ENCODE measurements at regions not wholly inside any gene's neighbourhood (a gene's known extent, or its start where the extent isn't known, plus 50 kb on each side); places are given as distances from the start of the nearest gene placed in this dataset.
A peak's percentile ranks its signal among the peaks of the same experiment; 100 is the strongest.
"Not testable (repeated sequence)": the region's sequence is repeated elsewhere in the genome, so short reads cannot be mapped to it uniquely, and the experiment has no call there.

DNA sequence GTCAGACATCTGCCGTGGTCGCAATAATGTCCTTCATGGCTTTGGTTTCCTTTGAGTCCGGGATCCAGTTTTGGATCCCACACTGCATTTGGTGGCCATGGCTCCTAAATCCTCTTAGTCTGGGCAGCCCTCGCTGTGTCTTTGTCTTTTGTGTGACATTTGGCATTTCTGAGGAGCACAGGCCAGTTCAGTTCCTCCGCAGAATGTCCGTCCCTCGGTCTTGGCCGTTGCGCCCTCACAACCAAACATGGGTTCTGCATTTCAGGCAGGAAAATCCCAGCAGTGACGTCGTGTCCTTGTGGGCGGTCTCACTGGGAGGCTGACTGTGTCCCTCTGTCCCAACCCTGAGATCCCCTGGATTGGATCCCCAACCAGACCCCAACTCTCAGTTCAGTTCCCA lies 172.9 kb upstream of the PPP1R26 start:
- Histone ChIP-seq H3K4me3 (ENCODE audit: low read depth, low read length) (no peak overlapping the region), H3K4me1 (ENCODE audit: control insufficient read depth, insufficient read depth, low read length) (no peaks in the 10 kb centered on the region), H3K9me3 (ENCODE audit: control insufficient read depth, insufficient read depth, low read length) (no peaks in the 10 kb centered on the region), H3K36me3 (ENCODE audit: control insufficient read depth, insufficient read depth, low read length) (no peaks in the 10 kb centered on the region), H3K9ac (ENCODE audit: low read depth, low read length) (no peak overlapping the region), H3K27me3 (ENCODE audit: control insufficient read depth, insufficient read depth, low read length) (no peaks in the 10 kb centered on the region)

DNA sequence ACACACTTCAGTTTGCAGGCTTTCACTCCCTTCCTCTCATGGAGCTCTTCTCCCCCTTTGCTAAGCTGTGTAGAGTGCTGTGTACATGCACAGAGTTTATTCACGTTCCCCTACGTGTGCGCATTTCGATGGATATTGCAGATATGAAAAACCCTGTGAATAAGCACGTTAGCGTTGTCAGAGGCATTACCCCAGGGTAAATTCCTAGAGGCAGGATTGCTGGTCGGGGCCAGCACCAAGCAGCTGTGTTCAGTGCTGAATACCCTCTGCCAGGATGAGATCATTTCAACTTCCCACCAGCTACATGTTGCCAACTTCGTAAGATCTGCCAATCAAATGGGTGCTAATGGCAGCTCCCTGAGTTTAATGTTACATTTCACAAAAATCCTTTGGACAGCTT lies 172.3 kb upstream of the PPP1R26 start:
- Histone ChIP-seq H3K4me3 (ENCODE audit: low read depth, low read length) (no peak overlapping the region), H3K9ac (ENCODE audit: low read depth, low read length) (no peak overlapping the region), H3K36me3 (ENCODE audit: control insufficient read depth, insufficient read depth, low read length) (no peaks in the 10 kb centered on the region), H3K4me1 (ENCODE audit: control insufficient read depth, insufficient read depth, low read length) (no peaks in the 10 kb centered on the region), H3K9me3 (ENCODE audit: control insufficient read depth, insufficient read depth, low read length) (no peaks in the 10 kb centered on the region), H3K27me3 (ENCODE audit: control insufficient read depth, insufficient read depth, low read length) (no peaks in the 10 kb centered on the region)

DNA sequence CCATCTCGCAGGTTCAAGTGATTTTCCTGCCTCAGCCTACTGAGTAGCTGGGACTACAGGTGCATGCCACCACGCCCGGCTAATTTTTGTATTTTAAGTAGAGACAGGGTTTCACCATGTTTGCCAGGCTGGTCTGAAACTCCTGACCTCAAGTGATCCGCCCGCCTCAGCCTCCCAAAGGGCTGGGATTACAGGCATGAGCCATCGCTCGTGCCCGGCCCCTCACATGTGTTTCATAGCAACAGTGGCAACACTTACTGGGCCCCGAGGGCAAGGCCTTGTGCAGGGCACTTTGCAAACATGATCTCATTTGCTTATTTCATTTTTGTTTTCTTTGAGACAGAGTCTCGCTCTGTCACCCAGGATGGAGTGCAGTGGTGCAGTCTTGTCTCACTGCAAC lies 171.7 kb upstream of the PPP1R26 start:
- not testable (repeated sequence) for H3K9me3 ChIP-seq (ENCODE audit: control insufficient read depth, insufficient read depth, low read length); H3K27me3 ChIP-seq (ENCODE audit: control insufficient read depth, insufficient read depth, low read length); H3K4me1 ChIP-seq (ENCODE audit: control insufficient read depth, insufficient read depth, low read length); H3K4me3 ChIP-seq (ENCODE audit: low read depth, low read length); H3K9ac ChIP-seq (ENCODE audit: low read depth, low read length); H3K36me3 ChIP-seq (ENCODE audit: control insufficient read depth, insufficient read depth, low read length)

DNA sequence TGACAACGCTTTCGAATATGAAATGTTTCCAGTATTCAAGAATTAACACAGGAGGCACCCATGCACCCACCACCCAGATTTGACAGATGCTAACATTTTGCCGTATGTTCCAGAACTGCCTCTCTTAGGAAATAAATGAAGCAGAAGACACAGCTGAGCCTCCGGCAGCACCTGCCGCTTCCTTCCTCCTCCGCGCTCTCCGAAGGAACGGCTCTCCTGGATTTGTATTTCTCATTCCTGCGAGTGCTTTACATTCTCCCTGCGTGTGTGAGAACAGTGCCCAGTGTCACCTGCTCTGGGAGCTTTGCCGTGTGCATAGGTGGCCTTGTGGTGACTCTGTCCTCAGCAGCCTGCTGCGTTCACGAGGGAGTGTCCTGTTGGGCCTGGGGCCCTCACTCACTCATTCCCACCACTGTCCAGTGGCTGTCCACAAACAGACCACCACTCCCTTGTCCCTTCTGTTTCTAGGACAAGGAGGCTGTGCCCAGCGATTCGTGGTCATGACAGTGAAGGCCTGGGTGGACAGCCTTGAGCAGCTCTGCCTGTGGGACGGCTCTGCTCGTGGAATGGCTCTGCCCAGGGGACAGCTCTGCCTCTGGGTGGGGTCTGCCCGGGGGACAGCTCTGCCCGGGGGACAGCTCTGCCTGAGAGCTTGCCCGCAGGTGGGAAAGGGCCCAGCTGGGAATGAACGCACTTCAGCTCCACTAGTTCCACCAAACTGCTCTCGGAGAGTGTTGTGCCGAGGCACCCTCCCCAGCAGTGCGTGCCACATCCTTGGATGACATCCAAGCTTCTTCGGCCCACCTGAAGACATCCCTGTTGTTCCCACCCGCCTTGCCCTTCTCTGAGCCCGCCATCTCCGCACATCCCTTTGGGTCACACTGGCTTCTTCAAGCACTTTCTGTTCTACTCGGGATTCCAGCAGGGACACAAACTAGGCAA lies 170.5 kb upstream of the PPP1R26 start:
- Histone ChIP-seq H3K9ac (ENCODE audit: low read depth, low read length) (no peak overlapping the region), H3K9me3 (ENCODE audit: control insufficient read depth, insufficient read depth, low read length) (peaks cover 5% of the 10 kb centered on the region), H3K4me3 (ENCODE audit: low read depth, low read length) (no peak overlapping the region), H3K27me3 (ENCODE audit: control insufficient read depth, insufficient read depth, low read length) (no peaks in the 10 kb centered on the region), H3K4me1 (ENCODE audit: control insufficient read depth, insufficient read depth, low read length) (no peaks in the 10 kb centered on the region), H3K36me3 (ENCODE audit: control insufficient read depth, insufficient read depth, low read length) (no peaks in the 10 kb centered on the region)

DNA sequence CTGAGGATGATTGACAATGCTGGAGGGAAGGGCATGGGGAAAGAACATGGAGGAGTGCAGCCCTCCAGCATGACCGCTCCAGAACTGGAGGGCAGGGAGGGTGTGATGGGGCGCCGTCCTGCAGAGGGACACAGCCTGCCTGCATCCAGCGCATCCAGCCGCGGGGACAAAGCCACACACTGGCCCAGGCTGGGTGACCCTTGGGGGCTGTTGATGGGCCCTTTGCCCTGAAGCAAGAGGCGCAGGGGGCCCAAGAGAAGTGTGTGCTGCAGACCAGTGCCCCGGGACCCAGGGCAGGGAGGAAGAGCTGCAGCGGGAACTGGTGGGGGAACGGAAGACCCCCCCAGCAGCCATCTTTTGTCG lies 169.8 kb upstream of the PPP1R26 start:
- H3K36me3 ChIP-seq (ENCODE audit: control insufficient read depth, insufficient read depth, low read length), result no peaks in the 10 kb centered on the region
- no peak overlapping the region for H3K9ac ChIP-seq (ENCODE audit: low read depth, low read length)
- H3K27me3 ChIP-seq (ENCODE audit: control insufficient read depth, insufficient read depth, low read length), result no peaks in the 10 kb centered on the region
- H3K4me3 ChIP-seq (ENCODE audit: low read depth, low read length), result no peak overlapping the region
- H3K9me3 ChIP-seq (ENCODE audit: control insufficient read depth, insufficient read depth, low read length), result peaks cover 5% of the 10 kb centered on the region
- H3K4me1 ChIP-seq (ENCODE audit: control insufficient read depth, insufficient read depth, low read length), result no peaks in the 10 kb centered on the region

DNA sequence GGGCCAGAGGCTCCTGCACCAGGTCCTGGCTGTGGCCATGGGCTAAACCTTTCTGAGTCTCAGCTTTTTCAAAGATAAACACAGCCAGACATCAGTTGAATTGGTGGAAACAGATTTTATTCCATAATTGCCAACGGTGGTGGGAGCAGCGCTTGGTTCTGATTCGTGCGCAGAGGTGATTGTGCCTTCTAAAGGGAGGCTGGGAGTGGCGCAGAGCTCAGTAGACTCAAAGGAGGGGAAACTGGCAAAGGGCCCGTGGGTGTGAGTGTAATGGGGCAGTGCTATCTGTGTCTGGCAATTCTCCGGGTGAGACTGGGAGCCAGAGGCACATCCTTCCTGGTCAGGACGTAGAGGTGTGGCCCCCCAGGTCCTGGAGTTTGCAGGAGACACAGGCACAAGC lies 169.4 kb upstream of the PPP1R26 start:
- Histone ChIP-seq H3K4me1 (ENCODE audit: control insufficient read depth, insufficient read depth, low read length) (no peaks in the 10 kb centered on the region), H3K9me3 (ENCODE audit: control insufficient read depth, insufficient read depth, low read length) (peaks cover 5% of the 10 kb centered on the region)

DNA sequence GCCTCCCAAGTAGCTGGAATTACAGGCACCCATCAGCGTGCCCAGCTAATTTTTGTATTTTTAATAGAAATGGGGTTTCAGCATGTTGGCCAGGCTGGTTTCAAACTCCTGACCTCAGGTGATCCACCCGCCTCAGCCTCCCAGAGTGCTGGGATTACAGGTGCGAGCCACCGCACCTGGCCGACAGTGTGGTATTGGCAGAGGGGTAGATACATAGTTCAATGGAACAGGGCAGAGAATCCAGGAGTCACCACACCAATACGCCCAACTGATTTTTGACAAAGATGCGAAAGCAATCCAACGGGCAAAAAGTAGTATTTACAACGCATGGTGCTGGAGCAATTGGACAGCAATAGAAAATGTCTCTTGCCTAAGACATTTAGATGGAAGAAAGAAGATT lies 164.0 kb upstream of the PPP1R26 start:
- Histone ChIP-seq H3K27me3 (ENCODE audit: control insufficient read depth, insufficient read depth, low read length) (no peaks in the 10 kb centered on the region), H3K9me3 (ENCODE audit: control insufficient read depth, insufficient read depth, low read length) (peaks cover 5% of the 10 kb centered on the region), H3K4me3 (ENCODE audit: low read depth, low read length) (no peak overlapping the region), H3K36me3 (ENCODE audit: control insufficient read depth, insufficient read depth, low read length) (no peaks in the 10 kb centered on the region), H3K4me1 (ENCODE audit: control insufficient read depth, insufficient read depth, low read length) (peaks cover 12% of the 10 kb centered on the region), H3K9ac (ENCODE audit: low read depth, low read length) (no peak overlapping the region)

More for the DNA sequence above, 169.4 kb upstream of the PPP1R26 start:
- Histone ChIP-seq H3K27me3 (ENCODE audit: control insufficient read depth, insufficient read depth, low read length) (no peaks in the 10 kb centered on the region), H3K9ac (ENCODE audit: low read depth, low read length) (no peak overlapping the region), H3K36me3 (ENCODE audit: control insufficient read depth, insufficient read depth, low read length) (no peaks in the 10 kb centered on the region), H3K4me3 (ENCODE audit: low read depth, low read length) (no peak overlapping the region)

DNA sequence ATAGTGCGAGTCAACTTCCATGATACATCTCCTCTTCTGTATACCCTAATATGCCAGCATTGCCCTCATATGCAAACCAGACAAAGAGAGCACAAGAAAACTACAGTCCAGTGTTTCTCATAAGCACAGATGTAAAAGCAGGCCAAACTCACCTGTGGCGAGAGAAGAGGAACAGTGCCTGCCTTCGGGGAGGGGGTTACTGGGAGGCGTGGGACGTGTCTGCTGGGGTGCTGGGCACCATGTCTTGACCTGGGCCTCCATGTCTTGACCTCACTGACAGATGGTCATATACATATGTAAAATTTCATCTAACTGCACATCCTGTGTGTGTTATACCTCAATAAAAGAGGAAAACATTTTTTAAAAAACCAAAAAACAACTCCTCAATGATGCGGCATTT lies 159.3 kb upstream of the PPP1R26 start:
- H3K36me3 ChIP-seq (ENCODE audit: control insufficient read depth, insufficient read depth, low read length), result no peaks in the 10 kb centered on the region
- no peak overlapping the region for H3K4me3 ChIP-seq (ENCODE audit: low read depth, low read length)
- no peak overlapping the region for H3K9ac ChIP-seq (ENCODE audit: low read depth, low read length)
- H3K27me3 ChIP-seq (ENCODE audit: control insufficient read depth, insufficient read depth, low read length), result no peaks in the 10 kb centered on the region
- peaks cover 12% of the 10 kb centered on the region for H3K4me1 ChIP-seq (ENCODE audit: control insufficient read depth, insufficient read depth, low read length)
- H3K9me3 ChIP-seq (ENCODE audit: control insufficient read depth, insufficient read depth, low read length), result no peaks in the 10 kb centered on the region

DNA sequence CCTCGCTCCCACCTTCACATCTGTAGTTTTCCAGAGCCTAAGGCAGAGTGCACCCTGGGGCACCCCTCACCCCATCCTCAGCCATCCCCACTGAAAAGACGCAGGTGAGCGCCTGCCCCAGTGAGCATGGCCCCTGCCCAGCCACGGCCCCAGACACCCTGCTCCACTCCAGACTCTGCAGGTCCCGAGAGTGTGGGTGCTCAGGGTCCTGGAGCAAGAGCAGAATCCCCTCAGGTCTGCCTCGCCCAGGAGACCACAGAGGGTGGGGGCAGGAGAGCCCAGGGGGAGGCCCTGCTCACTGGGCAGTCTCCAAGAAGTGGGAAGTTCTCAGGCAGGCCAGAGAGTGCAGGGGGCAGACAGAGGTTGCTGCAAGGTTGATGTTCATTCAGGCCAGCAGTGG lies 158.6 kb upstream of the PPP1R26 start:
- no peak overlapping the region for H3K9ac ChIP-seq (ENCODE audit: low read depth, low read length)
- H3K4me3 ChIP-seq (ENCODE audit: low read depth, low read length), result no peak overlapping the region
- no peaks in the 10 kb centered on the region for H3K36me3 ChIP-seq (ENCODE audit: control insufficient read depth, insufficient read depth, low read length)
- peaks cover 12% of the 10 kb centered on the region for H3K4me1 ChIP-seq (ENCODE audit: control insufficient read depth, insufficient read depth, low read length)
- no peaks in the 10 kb centered on the region for H3K9me3 ChIP-seq (ENCODE audit: control insufficient read depth, insufficient read depth, low read length)
- H3K27me3 ChIP-seq (ENCODE audit: control insufficient read depth, insufficient read depth, low read length), result no peaks in the 10 kb centered on the region

DNA sequence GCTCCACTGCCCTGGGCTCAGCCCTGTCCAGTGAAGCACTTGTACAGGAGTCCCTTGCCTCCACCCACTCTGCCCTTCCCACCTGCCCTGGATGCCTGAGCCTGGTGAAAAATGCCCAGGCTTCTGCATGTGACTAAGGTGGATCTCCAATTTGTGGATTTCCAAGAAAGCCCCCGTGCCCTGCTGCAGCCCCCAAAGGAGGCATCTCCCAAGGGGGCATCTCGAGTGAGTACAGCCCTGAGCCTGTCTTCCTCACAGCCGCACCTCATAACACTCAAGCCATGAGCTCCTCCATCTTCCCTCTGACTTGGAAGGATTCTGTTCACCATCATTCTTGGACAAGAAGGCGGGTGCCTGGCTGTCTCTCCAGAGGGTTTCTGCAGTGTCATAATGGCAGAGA lies 158.0 kb upstream of the PPP1R26 start:
- H3K9me3 ChIP-seq (ENCODE audit: control insufficient read depth, insufficient read depth, low read length), result no peaks in the 10 kb centered on the region
- no peak overlapping the region for H3K4me3 ChIP-seq (ENCODE audit: low read depth, low read length)
- peak overlapping the region; percentile 54 for H3K9ac ChIP-seq (ENCODE audit: low read depth, low read length)
- no peaks in the 10 kb centered on the region for H3K36me3 ChIP-seq (ENCODE audit: control insufficient read depth, insufficient read depth, low read length)
- H3K27me3 ChIP-seq (ENCODE audit: control insufficient read depth, insufficient read depth, low read length), result no peaks in the 10 kb centered on the region
- H3K4me1 ChIP-seq (ENCODE audit: control insufficient read depth, insufficient read depth, low read length), result peaks cover 12% of the 10 kb centered on the region

DNA sequence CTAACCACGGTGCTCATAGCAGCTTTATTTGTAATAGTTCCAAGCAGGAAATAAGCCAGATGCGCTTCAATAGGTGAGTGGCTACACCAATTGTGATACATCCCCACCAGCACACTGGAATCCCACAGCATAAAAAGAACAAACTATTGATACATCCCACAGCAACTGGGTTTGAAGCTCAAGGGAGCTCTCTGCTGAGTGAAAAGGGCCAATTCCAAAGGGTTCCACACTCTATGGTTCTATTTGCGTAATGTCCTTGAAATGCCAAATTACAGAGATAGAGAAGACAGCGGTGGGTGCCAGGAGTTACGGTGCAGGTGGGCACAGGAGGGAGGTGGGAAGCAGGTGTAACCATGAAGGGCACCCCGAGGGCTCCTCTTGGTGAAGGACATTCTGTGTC lies 155.3 kb upstream of the PPP1R26 start:
- no peak overlapping the region for H3K9ac ChIP-seq (ENCODE audit: low read depth, low read length)
- H3K9me3 ChIP-seq (ENCODE audit: control insufficient read depth, insufficient read depth, low read length), result peaks cover 5% of the 10 kb centered on the region
- H3K4me3 ChIP-seq (ENCODE audit: low read depth, low read length), result no peak overlapping the region
- H3K4me1 ChIP-seq (ENCODE audit: control insufficient read depth, insufficient read depth, low read length), result peaks cover 10% of the 10 kb centered on the region
- no peaks in the 10 kb centered on the region for H3K36me3 ChIP-seq (ENCODE audit: control insufficient read depth, insufficient read depth, low read length)
- no peaks in the 10 kb centered on the region for H3K27me3 ChIP-seq (ENCODE audit: control insufficient read depth, insufficient read depth, low read length)

DNA sequence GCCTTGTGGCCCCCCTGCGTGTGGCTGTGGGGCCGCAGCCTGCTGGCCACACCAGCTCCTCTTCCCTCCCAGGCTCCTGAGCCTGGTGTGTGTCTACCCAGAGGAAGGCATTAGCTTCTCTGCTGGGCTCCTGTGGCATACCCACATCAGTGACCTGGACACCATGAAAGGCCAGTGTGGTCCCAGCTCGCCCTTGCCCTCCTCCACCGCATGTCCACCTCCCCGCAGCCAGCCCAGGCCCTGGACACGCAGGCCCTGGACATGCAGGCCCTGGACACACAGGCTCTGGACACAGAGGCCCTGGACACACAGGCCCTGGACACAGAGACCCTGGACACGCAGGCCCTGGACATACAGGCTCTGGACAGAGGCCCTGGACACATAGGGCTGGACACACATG lies 153.4 kb upstream of the PPP1R26 start:
- Histone ChIP-seq H3K4me3 (ENCODE audit: low read depth, low read length) (no peak overlapping the region), H3K27me3 (ENCODE audit: control insufficient read depth, insufficient read depth, low read length) (no peaks in the 10 kb centered on the region), H3K4me1 (ENCODE audit: control insufficient read depth, insufficient read depth, low read length) (no peaks in the 10 kb centered on the region), H3K9me3 (ENCODE audit: control insufficient read depth, insufficient read depth, low read length) (peaks cover 5% of the 10 kb centered on the region), H3K9ac (ENCODE audit: low read depth, low read length) (no peak overlapping the region), H3K36me3 (ENCODE audit: control insufficient read depth, insufficient read depth, low read length) (no peaks in the 10 kb centered on the region)
